ENCODE measurements at regions not wholly inside any gene's neighbourhood (a gene's known extent, or its start where the extent isn't known, plus 50 kb on each side); places are given as distances from the start of the nearest gene placed in this dataset.

GRCh38 chrX:134101636-134102035, 116.2 kb upstream of the GPC3 start:
- H3K4me1 ChIP-seq, result no peaks in the 10 kb centered on the region
- no peaks in the 10 kb centered on the region for H3K9me3 ChIP-seq
- no peak for TF ChIP-seq CTCF (IDR thresholded peaks at IDR 0.05)
- TF ChIP-seq POLR2AphosphoS5 (IDR thresholded peaks at IDR 0.05), result no peak
- no peak for TF ChIP-seq POLR2A (IDR thresholded peaks at IDR 0.05)
- no peak for TF ChIP-seq EP300 (IDR thresholded peaks at IDR 0.05)
- H3K27ac ChIP-seq, result no peak overlapping the region
- H3K36me3 ChIP-seq, result no peaks in the 10 kb centered on the region
- H3K4me3 ChIP-seq, result no peak overlapping the region
- ATAC-seq, result no peak
- H3K27me3 ChIP-seq, result no peaks in the 10 kb centered on the region

- no peak overlapping the region for H3K4me3 ChIP-seq
- H3K4me1 ChIP-seq, result no peaks in the 10 kb centered on the region
- WGBS, 2 donors (ENCODE audit: low coverage in 1 of 2), result 64 to 89% methylated on average over 3 of the region's 3 CpGs
- no peaks in the 10 kb centered on the region for H3K36me3 ChIP-seq
- no peaks in the 10 kb centered on the region for H3K9me3 ChIP-seq
- no peaks in the 10 kb centered on the region for H3K27me3 ChIP-seq
- no peak for ATAC-seq
- TF ChIP-seq CTCF (IDR thresholded peaks at IDR 0.05), result no peak
- TF ChIP-seq POLR2AphosphoS5 (IDR thresholded peaks at IDR 0.05), result no peak
- no peak for TF ChIP-seq POLR2A (IDR thresholded peaks at IDR 0.05)
- no peak overlapping the region for H3K27ac ChIP-seq
Observed at GRCh38 chrX:134115270-134115669, 121.7 kb upstream of the CCDC160 start.

DNA sequence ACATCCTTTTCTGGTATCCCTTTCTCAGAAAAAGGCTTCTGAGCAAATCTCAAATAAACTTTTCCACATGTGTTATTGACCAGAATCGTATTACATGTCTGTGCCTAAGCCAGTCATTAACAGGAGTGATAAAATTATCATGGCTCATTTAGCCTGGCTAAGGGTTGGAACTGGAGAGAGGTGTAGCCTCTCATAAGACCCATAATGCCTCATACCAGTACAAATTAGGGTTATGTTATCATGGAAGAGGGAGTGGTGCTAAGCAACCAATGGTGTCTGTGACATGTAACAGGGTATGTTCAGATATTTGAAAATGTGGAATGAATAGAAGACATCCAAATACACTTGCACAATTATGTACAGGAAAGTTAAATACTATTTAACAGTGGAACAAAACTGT, 99.6 kb upstream of the CCDC160 start:
- TF ChIP-seq EP300 (IDR thresholded peaks at IDR 0.05) (no peak), POLR2AphosphoS5 (IDR thresholded peaks at IDR 0.05) (no peak), POLR2A (IDR thresholded peaks at IDR 0.05) (no peak), CTCF (IDR thresholded peaks at IDR 0.05) (no peak)

GRCh38 chrX:134139090-134139489, 97.9 kb upstream of the CCDC160 start:
- H3K36me3 ChIP-seq, result no peaks in the 10 kb centered on the region
- 36 to 75% methylated on average over 3 of the region's 3 CpGs for WGBS, 2 donors (ENCODE audit: low coverage in 1 of 2)

More for the DNA sequence above, 99.6 kb upstream of the CCDC160 start:
- Histone ChIP-seq H3K4me3 (no peak overlapping the region), H3K27me3 (no peaks in the 10 kb centered on the region), H3K27ac (no peak overlapping the region), H3K36me3 (no peaks in the 10 kb centered on the region), H3K9me3 (no peaks in the 10 kb centered on the region), H3K4me1 (no peaks in the 10 kb centered on the region)
- 33 to 44% methylated on average over 1 of the region's 1 CpG for WGBS, 2 donors (ENCODE audit: low coverage in 1 of 2)
- ATAC-seq, result no peak

DNA sequence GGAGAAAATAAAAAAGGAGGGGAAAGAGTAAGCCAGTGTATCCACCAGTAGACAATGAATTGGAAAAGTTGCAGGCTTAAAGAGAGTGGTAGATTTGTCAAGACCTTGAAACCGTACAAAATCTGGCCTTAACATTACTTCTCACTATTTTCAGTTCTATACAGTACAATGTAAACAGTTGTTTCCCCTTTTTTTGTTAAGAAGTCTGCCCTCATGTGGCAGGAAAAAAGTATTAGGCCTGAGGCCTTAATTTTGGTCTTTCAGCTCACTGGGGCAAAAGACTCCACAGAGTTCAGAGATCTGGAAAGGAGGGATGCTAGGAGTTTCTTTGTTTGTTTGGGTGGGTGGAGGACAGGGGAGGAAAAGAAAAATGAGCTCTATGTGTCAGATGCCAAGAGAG, 92.8 kb upstream of the CCDC160 start:
- Histone ChIP-seq H3K36me3 (no peaks in the 10 kb centered on the region), H3K9me3 (no peaks in the 10 kb centered on the region), H3K4me3 (no peak overlapping the region), H3K27ac (no peak overlapping the region), H3K27me3 (no peaks in the 10 kb centered on the region), H3K4me1 (no peaks in the 10 kb centered on the region)
- 7 to 45% methylated on average over 1 of the region's 1 CpG for WGBS, 2 donors (ENCODE audit: low coverage in 1 of 2)
- TF ChIP-seq POLR2AphosphoS5 (IDR thresholded peaks at IDR 0.05) (no peak), CTCF (IDR thresholded peaks at IDR 0.05) (no peak), EP300 (IDR thresholded peaks at IDR 0.05) (no peak), POLR2A (IDR thresholded peaks at IDR 0.05) (no peak)
- no peak for ATAC-seq

More at GRCh38 chrX:134139090-134139489, 97.9 kb upstream of the CCDC160 start:
- Histone ChIP-seq H3K27ac (no peak overlapping the region), H3K4me1 (no peaks in the 10 kb centered on the region), H3K4me3 (no peak overlapping the region), H3K9me3 (no peaks in the 10 kb centered on the region), H3K27me3 (no peaks in the 10 kb centered on the region)
- TF ChIP-seq EP300 (IDR thresholded peaks at IDR 0.05) (no peak), CTCF (IDR thresholded peaks at IDR 0.05) (no peak), POLR2A (IDR thresholded peaks at IDR 0.05) (no peak)
- ATAC-seq, result no peak
